Spleen (tissue), 7 donors: ENCODE measurements at regions not wholly inside any gene's neighbourhood (a gene's known extent, or its start where the extent isn't known, plus 50 kb on each side); places are given as distances from the start of the nearest gene placed in this dataset.

Experiments used
- POLR2A ChIP-seq, 3 donors: fragments of 450-650 bp; IDR thresholded peaks; one replicate each; pipeline ENCODE4 v1.5.1; 2017; ENCODE audit warnings: antibody characterized with exemption in 3 of 3, mild to moderate bottlenecking in 1 of 3
- POLR2AphosphoS5 ChIP-seq, 3 donors: sonication (generic); formaldehyde crosslinking; IDR thresholded peaks; one replicate each; pipeline ENCODE4 v1.5.1; 2017; ENCODE audit warnings: antibody characterized with exemption in 3 of 3
- TF ChIP-seq, protein P1 (sequence below), 11 experiments: fragments of 200-600 bp in 7 of 11; fragments of 450-650 bp in 4 of 11; sonication (generic) in 4 of 11; IDR thresholded peaks in 8 of 11; conservative IDR thresholded peaks in 3 of 11; 1 replicate in 7 of 11; 2 replicates in 4 of 11; pipeline versions ENCODE4 v1.4.0 to v1.8.0; 2016 to 2021; ENCODE audit warnings: antibody characterized with exemption in 11 of 11, inconsistent platforms in 4 of 11, mild to moderate bottlenecking in 1 of 11
- donor health status: DM: no; HTN: no; CAD: no; lungs with moderate emphysema.
- donor health status: DM: no; HTN: no; CAD: no.
- donor health status: DM: no; HTN: no; CAD: no.

DNA sequence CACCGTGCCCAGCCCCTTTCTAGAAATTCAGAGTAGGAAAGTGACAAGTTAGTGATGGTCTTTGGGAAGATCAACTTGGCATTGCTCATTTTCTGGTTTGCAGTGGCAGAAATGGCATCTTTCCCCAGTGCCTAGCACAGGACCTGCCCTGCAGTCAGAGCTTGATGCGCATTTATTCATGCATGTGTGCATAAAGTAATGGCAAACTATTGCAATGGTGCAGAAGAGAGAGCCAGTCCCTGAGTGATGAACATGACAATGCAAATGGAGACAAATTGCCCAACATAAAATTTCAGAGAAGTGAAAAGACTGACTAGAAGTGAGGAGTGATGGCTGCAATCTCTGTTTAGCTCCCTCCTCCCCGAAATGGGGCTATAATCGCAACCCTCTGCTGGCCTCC, 268.2 kb downstream of the CCSER2 start:
- TF ChIP-seq, protein P1, sequence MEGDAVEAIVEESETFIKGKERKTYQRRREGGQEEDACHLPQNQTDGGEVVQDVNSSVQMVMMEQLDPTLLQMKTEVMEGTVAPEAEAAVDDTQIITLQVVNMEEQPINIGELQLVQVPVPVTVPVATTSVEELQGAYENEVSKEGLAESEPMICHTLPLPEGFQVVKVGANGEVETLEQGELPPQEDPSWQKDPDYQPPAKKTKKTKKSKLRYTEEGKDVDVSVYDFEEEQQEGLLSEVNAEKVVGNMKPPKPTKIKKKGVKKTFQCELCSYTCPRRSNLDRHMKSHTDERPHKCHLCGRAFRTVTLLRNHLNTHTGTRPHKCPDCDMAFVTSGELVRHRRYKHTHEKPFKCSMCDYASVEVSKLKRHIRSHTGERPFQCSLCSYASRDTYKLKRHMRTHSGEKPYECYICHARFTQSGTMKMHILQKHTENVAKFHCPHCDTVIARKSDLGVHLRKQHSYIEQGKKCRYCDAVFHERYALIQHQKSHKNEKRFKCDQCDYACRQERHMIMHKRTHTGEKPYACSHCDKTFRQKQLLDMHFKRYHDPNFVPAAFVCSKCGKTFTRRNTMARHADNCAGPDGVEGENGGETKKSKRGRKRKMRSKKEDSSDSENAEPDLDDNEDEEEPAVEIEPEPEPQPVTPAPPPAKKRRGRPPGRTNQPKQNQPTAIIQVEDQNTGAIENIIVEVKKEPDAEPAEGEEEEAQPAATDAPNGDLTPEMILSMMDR (IDR thresholded peaks at IDR 0.05 in 8 of 11, conservative IDR thresholded peaks at IDR 0.05 in 3 of 11), result no peak
- no peak for TF ChIP-seq POLR2A (IDR thresholded peaks at IDR 0.05)
- no peak for TF ChIP-seq POLR2AphosphoS5 (IDR thresholded peaks at IDR 0.05)
